Limb (tissue), 2 donors: ENCODE measurements at regions not wholly inside any gene's neighbourhood (a gene's known extent, or its start where the extent isn't known, plus 50 kb on each side); places are given as distances from the start of the nearest gene placed in this dataset.
A peak's percentile ranks its signal among the peaks of the same experiment; 100 is the strongest.
"Not testable (repeated sequence)": the region's sequence is repeated elsewhere in the genome, so short reads cannot be mapped to it uniquely, and the experiment has no call there.

ENCODE experiments used
- DNase-seq, 2 donors: peaks; one replicate each; pipeline ENCODE4 v3.0.0-alpha.2; 2016; ENCODE audit errors: extremely low spot score in 2 of 2

GRCh38 chr5:152456815-152457443, 51.9 kb upstream of the NMUR2 start:
- no peak for DNase-seq

- no peak for DNase-seq
Observed at GRCh38 chr5:152462021-152462721, 57.1 kb upstream of the NMUR2 start.

GRCh38 chr5:152464048-152464447, 59.0 kb upstream of the NMUR2 start:
- DNase-seq = no peak

- no peak for DNase-seq
Observed at GRCh38 chr5:152465140-152465539, 60.1 kb upstream of the NMUR2 start.

- DNase-seq = no peak
Observed at GRCh38 chr5:152466085-152466745, 61.1 kb upstream of the NMUR2 start.

- DNase-seq = no peak
Observed at GRCh38 chr5:152470167-152470566, 65.1 kb upstream of the NMUR2 start.

GRCh38 chr5:152472083-152472482, 67.0 kb upstream of the NMUR2 start:
- DNase-seq = no peak

- DNase-seq = no peak
Observed at GRCh38 chr5:152474961-152475360, 69.9 kb upstream of the NMUR2 start.

GRCh38 chr5:152477536-152477935, 72.5 kb upstream of the NMUR2 start:
- no peak for DNase-seq

GRCh38 chr5:152479866-152480265, 74.8 kb upstream of the NMUR2 start:
- DNase-seq = not testable (repeated sequence)

- DNase-seq = not testable (repeated sequence)
Observed at GRCh38 chr5:152480677-152481076, 75.6 kb upstream of the NMUR2 start.

GRCh38 chr5:152487130-152487529, 82.1 kb upstream of the NMUR2 start:
- DNase-seq = no peak

GRCh38 chr5:152488869-152489268, 83.8 kb upstream of the NMUR2 start:
- DNase-seq = no peak

- no peak for DNase-seq
Observed at GRCh38 chr5:152499814-152500535, 94.9 kb upstream of the NMUR2 start.

- DNase-seq = no peak
Observed at GRCh38 chr5:152501294-152501693, 96.2 kb upstream of the NMUR2 start.

GRCh38 chr5:152503206-152503605, 98.1 kb upstream of the NMUR2 start:
- no peak for DNase-seq

GRCh38 chr5:152505442-152506042, 100.5 kb upstream of the NMUR2 start:
- peak; percentile 53 to 65 for DNase-seq

GRCh38 chr5:152511120-152511519, 106.0 kb upstream of the NMUR2 start:
- no peak for DNase-seq

- DNase-seq = no peak
Observed at GRCh38 chr5:152511531-152512132, 106.6 kb upstream of the NMUR2 start.

GRCh38 chr5:152514827-152515397, 109.8 kb upstream of the NMUR2 start:
- DNase-seq = peak in 1 of 2 donors; percentile 18

- no peak for DNase-seq
Observed at GRCh38 chr5:152523964-152524363, 118.9 kb upstream of the NMUR2 start.
